HepG2 (cell line): ENCODE measurements at regions not wholly inside any gene's neighbourhood (a gene's known extent, or its start where the extent isn't known, plus 50 kb on each side); places are given as distances from the start of the nearest gene placed in this dataset.
"Not testable (repeated sequence)": the region's sequence is repeated elsewhere in the genome, so short reads cannot be mapped to it uniquely, and the experiment has no call there.

ENCODE experiments used
- ATRX ChIP-seq: sonication (generic); formaldehyde crosslinking; IDR thresholded peaks from 2 replicates; pipeline ENCODE4 v1.4.0; 2020; ENCODE audit warnings: missing genetic modification reagents, borderline replicate concordance
- KAT2B ChIP-seq: fragments of 150-350 bp; IDR thresholded peaks from 2 replicates; pipeline ENCODE4 v1.6.1; 2014; ENCODE audit warnings: low read depth, low read length, borderline replicate concordance
- POLR2AphosphoS5 ChIP-seq: IDR thresholded peaks from 2 replicates; pipeline ENCODE4 v1.6.1; 2012; ENCODE audit warnings: low read depth, low read length
- SNAI1 ChIP-seq: sonication (generic); formaldehyde crosslinking; IDR thresholded peaks from 2 replicates; pipeline ENCODE4 v1.5.0; 2020; ENCODE audit warnings: mild to moderate bottlenecking, missing genetic modification reagents, borderline replicate concordance
- ZNF24 ChIP-seq: fragments of 450-650 bp; IDR thresholded peaks from 2 replicates; pipeline ENCODE4 v1.6.1; 2017; ENCODE audit warnings: antibody characterized with exemption, mild to moderate bottlenecking
- ZNF292 ChIP-seq: sonication (generic); formaldehyde crosslinking; IDR thresholded peaks from 2 replicates; pipeline ENCODE4 v1.8.1; 2022; ENCODE audit warnings: mild to moderate bottlenecking, low read depth, missing genetic modification reagents, borderline replicate concordance
- ZNF367 ChIP-seq: sonication (generic); formaldehyde crosslinking; IDR thresholded peaks from 2 replicates; pipeline ENCODE4 v1.4.0; 2020; ENCODE audit warnings: missing genetic modification reagents, borderline replicate concordance
- ZNF747 ChIP-seq: sonication (generic); formaldehyde crosslinking; IDR thresholded peaks from 2 replicates; pipeline ENCODE4 v1.8.1; 2023; ENCODE audit warnings: missing genetic modification reagents, mild to moderate bottlenecking, borderline replicate concordance
- TF ChIP-seq, protein P1 (sequence below): sonication (generic); formaldehyde crosslinking; IDR thresholded peaks from 2 replicates; pipeline ENCODE4 v1.8.1; 2022; ENCODE audit warnings: mild to moderate bottlenecking, missing genetic modification reagents
- TF ChIP-seq, protein P2 (sequence below): sonication (generic); formaldehyde crosslinking; conservative IDR thresholded peaks from 2 replicates; pipeline ENCODE4 v1.4.0; 2020; ENCODE audit warnings: missing genetic modification reagents
- TF ChIP-seq, protein P3 (sequence below): sonication (generic); formaldehyde crosslinking; IDR thresholded peaks from 2 replicates; pipeline ENCODE4 v1.5.0; 2020; ENCODE audit warnings: mild to moderate bottlenecking, missing genetic modification reagents, moderate library complexity

DNA sequence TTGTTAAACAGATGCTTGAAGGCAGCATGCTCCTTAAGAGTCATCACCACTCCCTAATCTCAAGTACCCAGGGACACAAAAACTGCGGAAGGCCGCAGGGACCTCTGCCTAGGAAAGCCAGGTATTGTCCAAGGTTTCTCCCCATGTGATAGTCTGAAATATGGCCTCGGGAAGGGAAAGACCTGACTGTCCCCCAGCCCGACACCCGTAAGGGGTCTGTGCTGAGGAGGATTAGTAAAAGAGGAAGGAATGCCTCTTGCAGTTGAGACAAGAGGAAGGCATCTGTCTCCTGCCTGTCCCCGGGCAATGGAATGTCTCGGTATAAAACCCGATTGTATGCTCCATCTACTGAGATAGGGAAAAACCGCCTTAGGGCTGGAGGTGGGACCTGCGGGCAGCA, 245.8 kb downstream of the EPHA7 start:
- TF ChIP-seq, protein P1, sequence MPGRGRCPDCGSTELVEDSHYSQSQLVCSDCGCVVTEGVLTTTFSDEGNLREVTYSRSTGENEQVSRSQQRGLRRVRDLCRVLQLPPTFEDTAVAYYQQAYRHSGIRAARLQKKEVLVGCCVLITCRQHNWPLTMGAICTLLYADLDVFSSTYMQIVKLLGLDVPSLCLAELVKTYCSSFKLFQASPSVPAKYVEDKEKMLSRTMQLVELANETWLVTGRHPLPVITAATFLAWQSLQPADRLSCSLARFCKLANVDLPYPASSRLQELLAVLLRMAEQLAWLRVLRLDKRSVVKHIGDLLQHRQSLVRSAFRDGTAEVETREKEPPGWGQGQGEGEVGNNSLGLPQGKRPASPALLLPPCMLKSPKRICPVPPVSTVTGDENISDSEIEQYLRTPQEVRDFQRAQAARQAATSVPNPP (CRISPR knock-in tag) = not testable (repeated sequence)
- not testable (repeated sequence) for TF ChIP-seq ZNF747 (CRISPR knock-in tag); ATRX (CRISPR knock-in tag); ZNF292 (CRISPR knock-in tag); KAT2B; ZNF367 (CRISPR knock-in tag); ZNF24; SNAI1 (CRISPR knock-in tag); POLR2AphosphoS5
- TF ChIP-seq, protein P2, sequence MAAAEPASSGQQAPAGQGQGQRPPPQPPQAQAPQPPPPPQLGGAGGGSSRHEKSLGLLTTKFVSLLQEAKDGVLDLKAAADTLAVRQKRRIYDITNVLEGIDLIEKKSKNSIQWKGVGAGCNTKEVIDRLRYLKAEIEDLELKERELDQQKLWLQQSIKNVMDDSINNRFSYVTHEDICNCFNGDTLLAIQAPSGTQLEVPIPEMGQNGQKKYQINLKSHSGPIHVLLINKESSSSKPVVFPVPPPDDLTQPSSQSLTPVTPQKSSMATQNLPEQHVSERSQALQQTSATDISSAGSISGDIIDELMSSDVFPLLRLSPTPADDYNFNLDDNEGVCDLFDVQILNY (CRISPR knock-in tag) = not testable (repeated sequence)
- TF ChIP-seq, protein P3, sequence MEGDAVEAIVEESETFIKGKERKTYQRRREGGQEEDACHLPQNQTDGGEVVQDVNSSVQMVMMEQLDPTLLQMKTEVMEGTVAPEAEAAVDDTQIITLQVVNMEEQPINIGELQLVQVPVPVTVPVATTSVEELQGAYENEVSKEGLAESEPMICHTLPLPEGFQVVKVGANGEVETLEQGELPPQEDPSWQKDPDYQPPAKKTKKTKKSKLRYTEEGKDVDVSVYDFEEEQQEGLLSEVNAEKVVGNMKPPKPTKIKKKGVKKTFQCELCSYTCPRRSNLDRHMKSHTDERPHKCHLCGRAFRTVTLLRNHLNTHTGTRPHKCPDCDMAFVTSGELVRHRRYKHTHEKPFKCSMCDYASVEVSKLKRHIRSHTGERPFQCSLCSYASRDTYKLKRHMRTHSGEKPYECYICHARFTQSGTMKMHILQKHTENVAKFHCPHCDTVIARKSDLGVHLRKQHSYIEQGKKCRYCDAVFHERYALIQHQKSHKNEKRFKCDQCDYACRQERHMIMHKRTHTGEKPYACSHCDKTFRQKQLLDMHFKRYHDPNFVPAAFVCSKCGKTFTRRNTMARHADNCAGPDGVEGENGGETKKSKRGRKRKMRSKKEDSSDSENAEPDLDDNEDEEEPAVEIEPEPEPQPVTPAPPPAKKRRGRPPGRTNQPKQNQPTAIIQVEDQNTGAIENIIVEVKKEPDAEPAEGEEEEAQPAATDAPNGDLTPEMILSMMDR = not testable (repeated sequence)
